ENCODE measurements at regions not wholly inside any gene's neighbourhood (a gene's known extent, or its start where the extent isn't known, plus 50 kb on each side); places are given as distances from the start of the nearest gene placed in this dataset.

DNA sequence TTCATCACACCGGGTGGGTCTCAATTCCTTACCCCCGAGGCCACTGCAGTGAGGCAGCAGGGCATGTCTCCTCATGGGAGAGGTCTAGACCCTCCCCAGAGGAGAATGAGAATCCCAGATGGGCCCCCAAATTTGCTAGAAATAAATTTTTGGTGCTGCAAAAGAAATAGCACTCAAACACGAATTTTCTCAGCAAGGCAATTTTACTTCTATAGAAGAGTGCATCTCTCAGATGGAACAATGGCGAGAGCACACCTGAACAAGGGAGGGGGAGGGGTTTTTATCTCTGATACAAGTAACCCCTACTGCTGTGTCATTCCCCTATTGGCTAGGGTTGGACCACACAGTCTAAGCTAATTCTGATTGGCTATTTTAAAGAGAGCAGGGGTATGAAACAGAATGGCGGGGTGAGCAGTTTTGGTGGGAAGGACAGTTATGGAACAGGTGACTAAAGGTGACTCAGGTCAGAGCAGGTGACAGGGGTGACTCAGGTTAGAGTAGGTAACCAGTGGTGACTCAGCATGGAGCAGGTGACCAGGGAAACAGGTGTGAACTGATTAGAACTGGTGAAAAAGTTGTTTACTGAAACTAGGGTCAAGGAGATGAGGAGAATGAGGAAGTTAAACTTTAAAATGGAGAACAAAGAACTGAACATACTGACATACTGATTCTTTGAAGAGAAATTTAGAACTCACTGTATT lies 93.0 kb upstream of the WNT7A start:
- TF ChIP-seq GATA3 (IDR thresholded peaks at IDR 0.05; ENCODE audit: low read depth, low read length) (no peak), GATA2 (IDR thresholded peaks at IDR 0.05; ENCODE audit: low read depth, low read length) (no peak)

GRCh38 chr3:13966302-13966701 lies 86.4 kb upstream of the WNT7A start:
- no peak for TF ChIP-seq GATA3 (IDR thresholded peaks at IDR 0.05; ENCODE audit: low read depth, low read length)

DNA sequence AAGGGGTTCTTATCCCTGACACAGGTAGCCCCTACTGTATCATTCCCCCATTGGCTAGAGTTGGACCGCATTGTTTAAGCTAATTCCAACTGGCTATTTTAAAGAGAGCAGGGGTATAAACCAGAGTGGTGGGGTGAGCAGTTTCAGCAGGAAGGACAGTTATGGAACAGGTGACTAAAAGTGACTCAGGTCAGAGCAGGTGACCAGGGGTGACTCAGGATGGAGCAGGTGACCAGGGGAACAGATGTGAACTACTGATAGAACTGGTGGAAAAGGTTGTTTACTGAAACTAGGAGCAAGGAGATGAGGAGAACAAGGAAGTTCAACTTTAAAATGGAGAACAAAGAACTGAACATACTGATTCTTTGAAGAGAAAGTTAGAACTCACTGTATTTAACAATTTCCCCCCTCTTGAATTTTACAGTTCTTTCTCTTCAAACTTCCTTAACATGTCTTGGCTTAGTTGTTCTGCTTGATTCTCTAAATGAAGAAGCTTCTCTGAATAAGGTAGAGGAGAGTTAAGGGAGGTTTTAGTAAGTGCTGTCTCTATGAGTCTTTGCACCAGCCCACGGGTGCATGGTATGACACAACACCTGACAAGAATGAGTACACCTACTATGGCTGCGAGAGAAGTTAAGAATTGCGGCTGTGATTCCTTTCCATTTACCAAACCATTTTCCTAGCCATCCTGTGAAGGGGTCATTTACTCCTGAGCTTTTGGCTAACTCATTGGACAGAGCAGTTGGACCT lies 83.4 kb upstream of the WNT7A start:
- TF ChIP-seq GATA3 (IDR thresholded peaks at IDR 0.05; ENCODE audit: low read depth, low read length) (no peak), GATA2 (IDR thresholded peaks at IDR 0.05; ENCODE audit: low read depth, low read length) (no peak)

DNA sequence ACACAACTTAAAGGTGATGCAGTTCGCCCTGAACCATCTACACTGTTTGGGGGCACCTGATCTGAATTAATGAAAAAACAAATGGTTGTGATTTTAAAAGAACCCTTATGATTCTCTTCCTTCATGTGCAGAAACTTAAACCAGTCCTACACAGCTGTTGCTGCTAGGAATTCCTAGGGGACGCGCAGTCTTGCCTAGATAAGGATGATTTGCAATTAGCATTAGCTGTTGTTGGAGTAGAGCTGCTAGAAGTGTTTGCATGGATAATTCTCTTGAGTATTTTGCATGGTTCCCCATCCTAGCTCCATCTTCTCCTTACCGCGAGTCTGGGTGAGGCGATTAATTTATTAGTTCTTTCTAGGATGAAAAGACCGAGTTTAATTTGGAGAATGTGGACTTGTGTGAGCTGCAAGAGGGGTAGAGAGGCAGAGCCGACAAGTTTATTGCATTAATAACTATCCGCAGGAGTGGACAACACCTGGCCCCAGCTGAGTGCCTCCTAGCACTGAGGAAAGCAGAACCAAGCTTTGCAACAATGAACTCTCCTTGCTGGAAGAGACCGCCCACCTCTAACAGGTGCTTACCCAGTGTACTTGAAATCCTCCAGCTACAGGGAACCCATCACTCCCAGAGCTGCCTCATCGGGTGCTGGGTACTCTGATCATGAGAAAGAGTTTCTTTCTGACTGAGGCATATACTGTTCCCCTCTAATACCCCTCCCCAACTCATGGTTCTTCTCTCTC lies 75.0 kb upstream of the WNT7A start:
- TF ChIP-seq GATA2 (IDR thresholded peaks at IDR 0.05; ENCODE audit: low read depth, low read length) (no peak), GATA3 (IDR thresholded peaks at IDR 0.05; ENCODE audit: low read depth, low read length) (no peak)

GRCh38 chr3:13954266-13954665 lies 74.4 kb upstream of the WNT7A start:
- TF ChIP-seq GATA2 (IDR thresholded peaks at IDR 0.05; ENCODE audit: low read depth, low read length) (no peak), GATA3 (IDR thresholded peaks at IDR 0.05; ENCODE audit: low read depth, low read length) (no peak)

- TF ChIP-seq GATA2 (IDR thresholded peaks at IDR 0.05; ENCODE audit: low read depth, low read length): no peak
- TF ChIP-seq GATA3 (IDR thresholded peaks at IDR 0.05; ENCODE audit: low read depth, low read length): no peak
Measured at GRCh38 chr3:13951184-13951583, 71.3 kb upstream of the WNT7A start.

- no peak for TF ChIP-seq GATA3 (IDR thresholded peaks at IDR 0.05; ENCODE audit: low read depth, low read length)
- no peak; the same call in 1 of the 2 replicates for TF ChIP-seq GATA2 (IDR thresholded peaks at IDR 0.05; ENCODE audit: low read depth, low read length)
Measured at GRCh38 chr3:13950042-13950441, 70.2 kb upstream of the WNT7A start.

- TF ChIP-seq GATA2 (IDR thresholded peaks at IDR 0.05; ENCODE audit: low read depth, low read length): no peak
- no peak for TF ChIP-seq GATA3 (IDR thresholded peaks at IDR 0.05; ENCODE audit: low read depth, low read length)
Measured at GRCh38 chr3:13947912-13948311, 68.0 kb upstream of the WNT7A start.

- TF ChIP-seq GATA2 (IDR thresholded peaks at IDR 0.05; ENCODE audit: low read depth, low read length): no peak
- no peak for TF ChIP-seq GATA3 (IDR thresholded peaks at IDR 0.05; ENCODE audit: low read depth, low read length)
Measured at GRCh38 chr3:13939206-13939605, 59.3 kb upstream of the WNT7A start.

DNA sequence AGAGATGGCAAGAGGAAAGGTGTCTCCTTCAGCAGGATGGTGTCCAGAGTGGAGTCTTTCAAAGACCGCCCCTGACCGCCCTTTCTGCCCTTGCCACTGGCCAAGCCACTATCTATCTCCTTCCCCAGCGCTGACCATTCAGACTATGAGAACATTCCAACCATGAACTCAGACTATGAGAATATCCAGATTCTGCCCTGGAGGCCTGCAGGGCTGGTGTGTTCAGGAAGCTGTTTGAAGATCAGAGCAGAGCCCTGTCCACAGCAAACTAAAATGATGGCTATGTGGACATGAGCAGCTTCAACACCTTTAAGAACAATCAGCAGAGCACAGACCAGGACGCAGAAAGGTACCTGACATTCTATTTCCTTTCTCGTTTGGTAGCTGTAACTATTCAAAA lies 57.3 kb upstream of the WNT7A start:
- TF ChIP-seq GATA3 (IDR thresholded peaks at IDR 0.05; ENCODE audit: low read depth, low read length): no peak
- TF ChIP-seq GATA2 (IDR thresholded peaks at IDR 0.05; ENCODE audit: low read depth, low read length): no peak

DNA sequence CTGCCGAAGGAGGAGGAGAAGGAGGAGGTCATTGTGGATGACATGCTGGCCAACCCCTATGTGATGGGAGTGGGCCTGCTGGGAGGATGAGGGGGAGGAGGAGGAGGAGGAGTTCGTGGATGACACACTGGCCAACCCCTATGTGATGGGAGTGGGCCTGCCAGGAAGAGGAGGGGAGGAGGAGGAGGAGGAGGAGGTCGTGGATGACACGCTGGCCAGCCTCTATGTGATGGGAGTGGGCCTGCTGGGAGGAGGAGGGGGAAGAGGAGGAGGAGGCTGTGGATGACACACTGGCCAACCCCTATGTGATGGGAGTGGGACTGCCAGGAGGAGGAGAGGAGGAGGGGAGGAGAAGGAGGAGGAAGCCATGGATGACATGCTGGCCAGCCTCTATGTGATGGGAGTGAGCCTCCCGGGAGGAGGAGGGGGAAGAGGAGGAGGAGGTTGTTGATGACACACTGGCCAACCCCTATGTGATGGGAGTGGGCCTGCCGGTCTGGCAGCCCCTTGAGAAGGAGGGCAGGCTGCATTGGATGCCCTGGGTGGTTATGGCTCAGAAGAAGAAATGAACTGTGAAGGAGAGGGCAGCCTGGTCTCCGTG lies 55.7 kb upstream of the WNT7A start:
- TF ChIP-seq GATA2 (IDR thresholded peaks at IDR 0.05; ENCODE audit: low read depth, low read length) (no peak), GATA3 (IDR thresholded peaks at IDR 0.05; ENCODE audit: low read depth, low read length) (no peak)

DNA sequence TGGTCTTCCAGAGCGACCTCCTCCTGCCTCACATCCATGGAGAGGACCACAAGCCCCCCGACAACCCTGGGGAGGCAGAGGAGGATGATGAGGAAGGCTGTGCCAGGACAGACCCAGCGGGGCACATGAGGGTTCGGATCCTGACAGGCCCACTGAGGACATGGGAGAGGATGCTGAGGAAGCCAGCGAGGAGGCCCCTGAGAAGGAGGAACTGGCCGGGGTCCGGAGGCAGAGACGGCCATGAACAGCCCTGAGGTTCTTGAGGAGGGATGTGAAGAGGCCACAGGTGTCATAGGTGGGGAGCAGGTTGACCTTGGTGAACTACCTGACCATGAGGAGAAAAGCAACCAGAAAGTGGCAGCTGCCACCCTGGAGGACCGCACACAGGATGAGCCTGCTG lies 54.9 kb upstream of the WNT7A start:
- TF ChIP-seq GATA3 (IDR thresholded peaks at IDR 0.05; ENCODE audit: low read depth, low read length): no peak

GRCh38 chr3:13934315-13934714 lies 54.4 kb upstream of the WNT7A start:
- TF ChIP-seq GATA2 (IDR thresholded peaks at IDR 0.05; ENCODE audit: low read depth, low read length) (no peak), GATA3 (IDR thresholded peaks at IDR 0.05; ENCODE audit: low read depth, low read length) (no peak)

DNA sequence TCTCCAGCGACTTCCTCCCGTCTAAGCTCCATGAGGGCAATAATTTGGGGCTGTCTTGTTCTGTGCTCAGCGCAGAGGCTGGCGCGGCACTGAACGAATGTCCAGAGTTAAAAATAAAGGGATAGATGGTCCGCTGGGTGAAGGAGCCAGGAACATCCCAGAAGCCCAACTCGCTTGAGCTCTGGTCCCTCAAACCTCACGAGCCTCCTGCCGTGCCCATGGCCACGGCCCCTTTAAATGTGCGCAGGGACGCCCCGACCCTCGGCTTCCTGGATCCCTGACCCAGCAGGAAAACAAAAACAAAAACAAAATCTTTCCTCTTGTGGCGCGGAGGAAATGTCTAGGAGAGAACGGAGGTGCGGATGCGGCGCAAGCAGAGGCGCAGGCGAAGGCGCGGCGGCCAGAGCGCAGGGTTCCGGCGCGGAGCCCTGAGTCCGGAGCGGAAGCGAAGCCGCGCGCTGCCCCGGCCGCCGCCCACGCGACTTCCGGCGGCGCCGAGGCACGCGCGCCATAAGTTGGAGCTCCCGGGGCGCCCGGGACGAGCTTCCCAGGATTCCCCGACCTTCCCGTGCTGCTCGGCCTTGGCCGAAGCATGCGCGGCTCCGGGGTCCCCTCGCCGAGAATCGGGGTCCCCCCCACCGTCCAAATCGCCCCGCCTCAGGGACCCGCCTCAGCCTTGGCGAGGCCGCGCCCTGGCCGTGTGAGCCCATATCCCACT lies 52.9 kb upstream of the WNT7A start:
- TF ChIP-seq GATA3 (IDR thresholded peaks at IDR 0.05; ENCODE audit: low read depth, low read length) (no peak), GATA2 (IDR thresholded peaks at IDR 0.05; ENCODE audit: low read depth, low read length) (no peak)

Measured in SH-SY5Y (cell line).